Activated effector memory CD4-positive, alpha-beta T cell treated with Interleukin-2 at 50 U/mL for 16 hours (primary cell): ENCODE measurements at regions not wholly inside any gene's neighbourhood (a gene's known extent, or its start where the extent isn't known, plus 50 kb on each side); places are given as distances from the start of the nearest gene placed in this dataset.
"Not testable (repeated sequence)": the region's sequence is repeated elsewhere in the genome, so short reads cannot be mapped to it uniquely, and the experiment has no call there.

Source experiments
- DNase-seq: peaks from one replicate; pipeline ENCODE4 v3.0.0-alpha.2; 2020

- DNase-seq, result no peak
Measured at GRCh38 chr6:166877906-166878305, 78.4 kb downstream of the RNASET2 start.

- DNase-seq, result no peak
Measured at GRCh38 chr6:166877349-166877748, 79.0 kb downstream of the RNASET2 start.

- DNase-seq, result no peak
Measured at GRCh38 chr6:166872531-166873009, 83.8 kb downstream of the RNASET2 start.

GRCh38 chr6:166870602-166871208, 85.6 kb downstream of the RNASET2 start:
- DNase-seq, result no peak

GRCh38 chr6:166866839-166867637, 89.3 kb downstream of the RNASET2 start:
- DNase-seq, result no peak

- DNase-seq, result no peak
Measured at GRCh38 chr6:166864333-166864732, 92.0 kb downstream of the RNASET2 start.

GRCh38 chr6:166862978-166863530, 93.3 kb downstream of the RNASET2 start:
- DNase-seq, result no peak

GRCh38 chr6:166862287-166862977, 93.9 kb downstream of the RNASET2 start:
- peak; percentile 14 for DNase-seq

- no peak for DNase-seq
Measured at GRCh38 chr6:166861961-166862286, 94.4 kb downstream of the RNASET2 start.

GRCh38 chr6:166861304-166861703, 95.0 kb downstream of the RNASET2 start:
- DNase-seq, result no peak

- no peak for DNase-seq
Measured at GRCh38 chr6:166860392-166860791, 96.0 kb downstream of the RNASET2 start.

GRCh38 chr6:166855416-166855815, 100.9 kb downstream of the RNASET2 start:
- no peak for DNase-seq

GRCh38 chr6:166853371-166854325, 102.7 kb downstream of the RNASET2 start:
- DNase-seq, result no peak

- DNase-seq, result no peak
Measured at GRCh38 chr6:166852451-166852975, 103.8 kb downstream of the RNASET2 start.

GRCh38 chr6:166851911-166852310, 104.4 kb downstream of the RNASET2 start:
- no peak for DNase-seq

- no peak for DNase-seq
Measured at GRCh38 chr6:166851426-166851825, 104.9 kb downstream of the RNASET2 start.

- no peak for DNase-seq
Measured at GRCh38 chr6:166850677-166851076, 105.7 kb downstream of the RNASET2 start.

GRCh38 chr6:166849749-166850183, 106.6 kb downstream of the RNASET2 start:
- DNase-seq, result no peak

- no peak for DNase-seq
Measured at GRCh38 chr6:166848979-166849748, 107.2 kb downstream of the RNASET2 start.

- DNase-seq, result not testable (repeated sequence)
Measured at GRCh38 chr6:166846446-166847142, 109.8 kb downstream of the RNASET2 start.

- no peak for DNase-seq
Measured at GRCh38 chr6:166842607-166843006, 113.7 kb downstream of the RNASET2 start.
